ENCODE measurements at regions not wholly inside any gene's neighbourhood (a gene's known extent, or its start where the extent isn't known, plus 50 kb on each side); places are given as distances from the start of the nearest gene placed in this dataset.
"Not testable (repeated sequence)": the region's sequence is repeated elsewhere in the genome, so short reads cannot be mapped to it uniquely, and the experiment has no call there.

- H3K4me3 Mint-ChIP-seq (ENCODE audit: low read depth); DNase-seq (ENCODE audit: low spot score, unreplicated experiment); H3K27me3 Mint-ChIP-seq; H3K27ac Mint-ChIP-seq; H3K36me3 Mint-ChIP-seq (ENCODE audit: insufficient read depth); H3K4me1 Mint-ChIP-seq (ENCODE audit: low read depth): not testable (repeated sequence)
- H3K9me3 Mint-ChIP-seq (ENCODE audit: low read depth), result peaks cover 16% of the 10 kb centered on the region
Observed at GRCh38 chr4:189653983-189654382, 286.7 kb upstream of the FRG1 start.

- not testable (repeated sequence) for H3K27me3 Mint-ChIP-seq; H3K4me1 Mint-ChIP-seq (ENCODE audit: low read depth); H3K27ac Mint-ChIP-seq; H3K4me3 Mint-ChIP-seq (ENCODE audit: low read depth); H3K36me3 Mint-ChIP-seq (ENCODE audit: insufficient read depth); DNase-seq (ENCODE audit: low spot score, unreplicated experiment)
- peaks cover 17% of the 10 kb centered on the region for H3K9me3 Mint-ChIP-seq (ENCODE audit: low read depth)
Observed at GRCh38 chr4:189654396-189654795, 286.3 kb upstream of the FRG1 start.

- H3K27me3 Mint-ChIP-seq; H3K27ac Mint-ChIP-seq; H3K4me3 Mint-ChIP-seq (ENCODE audit: low read depth); DNase-seq (ENCODE audit: low spot score, unreplicated experiment); H3K36me3 Mint-ChIP-seq (ENCODE audit: insufficient read depth); H3K4me1 Mint-ChIP-seq (ENCODE audit: low read depth): not testable (repeated sequence)
- peaks cover 16% of the 10 kb centered on the region for H3K9me3 Mint-ChIP-seq (ENCODE audit: low read depth)
Observed at GRCh38 chr4:189655817-189656216, 284.9 kb upstream of the FRG1 start.

GRCh38 chr4:189656641-189657040, 284.0 kb upstream of the FRG1 start:
- no peaks in the 10 kb centered on the region for H3K27me3 Mint-ChIP-seq
- H3K4me1 Mint-ChIP-seq (ENCODE audit: low read depth), result no peaks in the 10 kb centered on the region
- H3K9me3 Mint-ChIP-seq (ENCODE audit: low read depth), result peaks cover 12% of the 10 kb centered on the region
- no peaks in the 10 kb centered on the region for H3K36me3 Mint-ChIP-seq (ENCODE audit: insufficient read depth)
- TF ChIP-seq CTCF (IDR thresholded peaks at IDR 0.05; ENCODE audit: unreplicated experiment), result no peak
- H3K4me3 Mint-ChIP-seq (ENCODE audit: low read depth), result no peak overlapping the region
- no peak for DNase-seq (ENCODE audit: low spot score, unreplicated experiment)
- H3K27ac Mint-ChIP-seq, result no peak overlapping the region

GRCh38 chr4:189658259-189658658, 282.4 kb upstream of the FRG1 start:
- H3K4me3 Mint-ChIP-seq (ENCODE audit: low read depth), result not testable (repeated sequence)
- H3K9me3 Mint-ChIP-seq (ENCODE audit: low read depth), result peaks cover 12% of the 10 kb centered on the region

GRCh38 chr4:189658831-189659230, 281.8 kb upstream of the FRG1 start:
- H3K27ac Mint-ChIP-seq; H3K4me3 Mint-ChIP-seq (ENCODE audit: low read depth); H3K27me3 Mint-ChIP-seq; H3K4me1 Mint-ChIP-seq (ENCODE audit: low read depth); H3K36me3 Mint-ChIP-seq (ENCODE audit: insufficient read depth); DNase-seq (ENCODE audit: low spot score, unreplicated experiment): not testable (repeated sequence)
- peaks cover 12% of the 10 kb centered on the region for H3K9me3 Mint-ChIP-seq (ENCODE audit: low read depth)

More at GRCh38 chr4:189658259-189658658, 282.4 kb upstream of the FRG1 start:
- H3K4me1 Mint-ChIP-seq (ENCODE audit: low read depth); DNase-seq (ENCODE audit: low spot score, unreplicated experiment); H3K27ac Mint-ChIP-seq; H3K36me3 Mint-ChIP-seq (ENCODE audit: insufficient read depth); H3K27me3 Mint-ChIP-seq: not testable (repeated sequence)

GRCh38 chr4:189659287-189659686, 281.4 kb upstream of the FRG1 start:
- H3K4me1 Mint-ChIP-seq (ENCODE audit: low read depth), result no peaks in the 10 kb centered on the region
- no peaks in the 10 kb centered on the region for H3K27me3 Mint-ChIP-seq
- no peak for TF ChIP-seq CTCF (IDR thresholded peaks at IDR 0.05; ENCODE audit: unreplicated experiment)
- peaks cover 12% of the 10 kb centered on the region for H3K9me3 Mint-ChIP-seq (ENCODE audit: low read depth)
- H3K27ac Mint-ChIP-seq, result no peak overlapping the region
- no peaks in the 10 kb centered on the region for H3K36me3 Mint-ChIP-seq (ENCODE audit: insufficient read depth)
- no peak for DNase-seq (ENCODE audit: low spot score, unreplicated experiment)
- H3K4me3 Mint-ChIP-seq (ENCODE audit: low read depth), result no peak overlapping the region

- H3K4me1 Mint-ChIP-seq (ENCODE audit: low read depth), result no peaks in the 10 kb centered on the region
- H3K27ac Mint-ChIP-seq, result no peak overlapping the region
- DNase-seq (ENCODE audit: low spot score, unreplicated experiment), result no peak
- TF ChIP-seq CTCF (IDR thresholded peaks at IDR 0.05; ENCODE audit: unreplicated experiment), result no peak
- peaks cover 8% of the 10 kb centered on the region for H3K9me3 Mint-ChIP-seq (ENCODE audit: low read depth)
- H3K36me3 Mint-ChIP-seq (ENCODE audit: insufficient read depth), result no peaks in the 10 kb centered on the region
- H3K4me3 Mint-ChIP-seq (ENCODE audit: low read depth), result no peak overlapping the region
- no peaks in the 10 kb centered on the region for H3K27me3 Mint-ChIP-seq
Observed at GRCh38 chr4:189660722-189661360, 279.8 kb upstream of the FRG1 start.
